ENCODE measurements at regions not wholly inside any gene's neighbourhood (a gene's known extent, or its start where the extent isn't known, plus 50 kb on each side); places are given as distances from the start of the nearest gene placed in this dataset.

DNA sequence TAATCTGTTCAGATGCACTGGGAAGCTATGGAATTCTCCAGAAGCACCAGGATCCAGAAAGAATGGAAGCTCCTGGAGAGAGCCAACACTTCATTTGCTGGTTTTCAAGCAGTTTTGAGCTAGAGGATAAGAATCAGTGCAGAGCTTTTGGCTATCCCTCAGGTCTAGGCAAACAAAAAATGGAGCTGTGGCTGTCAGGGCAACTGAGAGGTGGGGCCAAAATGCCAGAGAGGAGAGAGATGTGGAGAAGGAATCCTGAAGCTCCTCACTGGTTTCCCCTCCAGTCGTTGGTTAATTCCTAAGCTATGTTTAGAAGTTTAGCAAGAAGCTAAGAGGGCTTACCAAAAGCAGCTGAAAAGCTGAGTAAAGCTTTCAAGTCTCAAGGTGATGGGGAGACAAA is 294.2 kb upstream of the JARID2 start:
- H3K27ac Mint-ChIP-seq: no peak overlapping the region
- no peaks in the 10 kb centered on the region for H3K27me3 Mint-ChIP-seq
- CTCF ChIA-PET: no interaction called here
- H3K4me3 Mint-ChIP-seq: no peak overlapping the region
- no peaks in the 10 kb centered on the region for H3K4me1 Mint-ChIP-seq
- no peak for DNase-seq
- peaks cover 5% of the 10 kb centered on the region for H3K36me3 Mint-ChIP-seq
- H3K9me3 Mint-ChIP-seq (ENCODE audit: low read depth): peaks cover 3% of the 10 kb centered on the region
- no peak for ATAC-seq

DNA sequence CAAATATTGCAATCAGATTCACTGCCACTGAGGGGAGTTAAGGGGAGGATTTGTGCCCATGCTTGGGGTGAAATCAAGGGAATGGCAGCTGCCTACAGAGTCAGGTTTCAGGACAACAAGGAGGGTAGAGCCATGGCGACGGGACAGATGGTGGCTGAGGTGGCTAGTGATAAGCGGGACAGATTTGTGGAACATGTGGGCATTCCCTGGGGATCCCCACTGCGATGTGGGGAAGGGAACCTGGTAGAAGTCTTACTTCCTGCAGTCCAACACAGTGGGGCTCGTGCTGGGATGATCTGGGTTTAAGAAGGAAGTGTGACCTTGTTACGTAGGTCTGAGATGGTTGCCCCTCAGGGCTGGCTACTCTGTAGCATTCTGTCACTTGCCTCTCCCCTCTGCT is 292.0 kb upstream of the JARID2 start:
- CTCF ChIA-PET: interaction anchor here (1.0 kb wide), 1 partner anchor 14 kb away, joined by 3 read pairs; no protein-coding TSS in a partner anchor
- H3K36me3 Mint-ChIP-seq: peaks cover 5% of the 10 kb centered on the region
- no peak overlapping the region for H3K27ac Mint-ChIP-seq
- DNase-seq (no peak), ATAC-seq (no peak)
- H3K9me3 Mint-ChIP-seq (ENCODE audit: low read depth): peaks cover 3% of the 10 kb centered on the region
- no peak overlapping the region for H3K4me3 Mint-ChIP-seq
- no peaks in the 10 kb centered on the region for H3K27me3 Mint-ChIP-seq
- no peaks in the 10 kb centered on the region for H3K4me1 Mint-ChIP-seq

DNA sequence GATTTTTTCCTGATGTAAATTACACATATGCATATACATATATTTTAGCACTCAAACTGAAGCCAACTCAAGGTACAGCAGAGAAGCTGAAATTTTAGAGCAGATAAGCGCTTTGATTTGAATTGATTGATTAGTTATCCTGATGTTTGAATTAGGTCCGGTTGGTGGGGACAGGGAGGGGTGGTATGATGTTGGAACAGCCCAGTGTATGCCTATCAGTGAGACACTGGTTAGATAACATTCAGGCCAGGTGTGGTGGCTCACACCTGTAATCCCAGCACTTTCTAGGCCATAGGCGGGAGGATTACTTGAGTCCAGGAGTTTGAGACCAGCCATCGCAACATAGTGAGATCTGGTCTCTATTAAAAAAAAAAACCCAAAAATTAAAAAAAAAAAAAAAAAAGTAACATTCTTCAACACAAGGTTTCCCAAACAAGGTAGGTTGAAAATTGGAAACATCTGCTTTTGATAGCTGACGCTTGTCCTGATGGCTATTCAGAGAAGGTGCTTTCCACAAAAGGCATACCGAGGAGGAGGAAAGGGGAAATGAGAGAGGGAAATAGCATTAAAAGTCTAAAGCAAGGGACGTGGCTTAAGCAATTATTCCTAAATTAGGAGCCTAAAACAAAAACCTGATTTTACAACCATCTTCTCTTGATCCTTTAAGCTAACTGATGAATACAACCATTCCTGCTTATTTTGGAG is 288.4 kb upstream of the JARID2 start:
- H3K36me3 Mint-ChIP-seq: peaks cover 5% of the 10 kb centered on the region
- no peaks in the 10 kb centered on the region for H3K4me1 Mint-ChIP-seq

DNA sequence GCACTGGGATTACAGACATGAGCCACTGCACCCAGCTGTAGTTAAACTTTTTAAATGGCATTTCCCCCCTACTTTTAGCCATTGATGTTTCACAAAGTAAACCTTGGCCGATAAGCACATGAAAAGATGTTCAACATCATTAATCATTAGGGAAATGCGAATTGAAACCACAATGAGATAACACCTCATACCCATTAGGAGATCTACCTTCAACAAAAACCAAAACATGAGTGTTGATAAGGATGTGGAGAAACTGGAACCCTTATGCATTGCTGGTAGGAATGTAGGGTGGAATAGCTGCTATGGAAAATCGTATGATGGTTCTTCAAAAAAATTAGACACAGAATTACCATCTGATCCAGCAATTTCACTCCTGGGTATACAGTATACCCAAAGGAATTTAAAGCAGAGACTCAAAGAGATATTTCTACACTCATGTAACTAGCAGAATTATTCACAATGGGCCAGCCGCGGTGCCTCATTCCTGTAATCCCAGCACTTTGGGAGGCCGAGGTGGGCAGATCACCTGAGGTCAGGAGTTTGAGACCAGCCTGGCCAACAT is 286.5 kb upstream of the JARID2 start:
- Mint-ChIP-seq H3K27ac (no peak overlapping the region), H3K36me3 (peaks cover 5% of the 10 kb centered on the region), H3K9me3 (ENCODE audit: low read depth) (peaks cover 3% of the 10 kb centered on the region), H3K4me3 (no peak overlapping the region), H3K27me3 (no peaks in the 10 kb centered on the region), H3K4me1 (no peaks in the 10 kb centered on the region)
- CTCF ChIA-PET: no interaction called here
- no peak for DNase-seq
- ATAC-seq: no peak

More for the DNA sequence above, 288.4 kb upstream of the JARID2 start:
- H3K9me3 Mint-ChIP-seq (ENCODE audit: low read depth): peaks cover 3% of the 10 kb centered on the region
- H3K27me3 Mint-ChIP-seq: no peaks in the 10 kb centered on the region
- H3K27ac Mint-ChIP-seq: no peak overlapping the region
- DNase-seq: no peak
- CTCF ChIA-PET: no interaction called here
- H3K4me3 Mint-ChIP-seq: no peak overlapping the region
- no peak for ATAC-seq

DNA sequence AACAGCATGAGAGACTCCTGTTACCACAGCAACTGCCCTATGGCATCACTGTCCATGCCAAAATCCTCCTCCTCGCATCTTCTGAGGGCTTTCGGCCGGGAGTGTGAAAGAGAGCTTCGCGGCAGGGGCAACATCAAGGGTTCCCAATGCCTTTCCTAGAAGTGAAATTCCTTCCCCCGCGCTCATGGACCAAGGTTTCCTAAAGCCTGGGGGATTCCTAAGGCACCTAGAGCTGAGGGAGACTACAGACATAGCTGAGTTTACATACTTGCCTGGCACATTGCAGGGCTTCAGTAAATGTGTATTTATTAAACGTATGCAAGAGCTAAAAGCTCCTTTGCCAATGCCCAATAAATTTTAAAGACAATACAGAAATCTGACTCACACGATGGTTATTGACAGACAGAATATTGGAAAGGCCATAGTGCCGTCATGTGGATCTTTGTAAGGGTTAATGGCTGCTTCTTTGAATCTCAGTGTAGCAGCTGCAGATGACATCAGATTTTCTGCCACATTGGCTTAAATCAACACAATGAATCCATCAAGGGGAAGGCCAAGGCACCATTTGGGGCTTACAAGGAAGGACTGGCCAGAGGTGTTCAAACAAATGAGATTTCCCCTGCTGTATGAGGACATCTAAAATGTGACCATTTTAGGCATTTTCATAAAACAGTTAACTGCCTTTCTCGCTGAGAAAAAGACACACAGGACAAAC is 281.2 kb upstream of the JARID2 start:
- no peaks in the 10 kb centered on the region for H3K9me3 Mint-ChIP-seq (ENCODE audit: low read depth)
- H3K36me3 Mint-ChIP-seq: peaks cover 2% of the 10 kb centered on the region
- DNase-seq: no peak
- no peak overlapping the region for H3K27ac Mint-ChIP-seq
- ATAC-seq: no peak
- H3K27me3 Mint-ChIP-seq: no peaks in the 10 kb centered on the region
- CTCF ChIA-PET: no interaction called here
- no peak overlapping the region for H3K4me3 Mint-ChIP-seq
- no peaks in the 10 kb centered on the region for H3K4me1 Mint-ChIP-seq

DNA sequence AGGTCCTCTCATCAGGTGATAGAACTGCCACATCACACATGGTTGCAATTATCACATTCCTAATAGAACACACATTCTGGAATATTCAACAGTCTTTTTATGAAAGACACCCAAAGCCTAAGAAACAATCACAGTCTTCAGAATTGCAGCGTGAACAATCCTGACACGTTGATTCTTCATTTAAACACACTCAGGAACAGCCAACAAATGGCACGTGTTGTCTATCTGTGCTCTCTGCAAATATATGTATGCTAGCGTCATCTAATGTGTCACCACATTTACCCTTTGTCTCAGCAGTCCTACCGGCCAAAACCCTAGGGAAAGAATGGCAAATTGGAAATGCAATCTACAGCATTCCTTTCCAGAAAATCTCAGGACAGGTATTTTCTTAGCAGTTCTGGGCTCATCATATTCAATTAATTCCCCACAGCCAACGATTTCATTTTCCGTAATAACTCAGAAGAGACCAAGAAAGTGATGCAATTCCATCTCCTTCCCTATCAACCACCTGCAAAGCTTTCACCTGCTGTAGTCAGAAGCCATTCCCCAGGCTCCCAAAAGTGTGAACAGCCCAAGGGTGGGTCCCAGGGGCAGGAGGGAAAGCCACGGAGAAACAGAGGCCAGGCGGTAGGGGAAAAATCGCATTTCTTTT is 280.3 kb upstream of the JARID2 start:
- no peak for DNase-seq
- no peaks in the 10 kb centered on the region for H3K27me3 Mint-ChIP-seq
- H3K4me3 Mint-ChIP-seq: no peak overlapping the region
- H3K27ac Mint-ChIP-seq: no peak overlapping the region
- no peak for ATAC-seq
- H3K9me3 Mint-ChIP-seq (ENCODE audit: low read depth): no peaks in the 10 kb centered on the region
- no peaks in the 10 kb centered on the region for H3K4me1 Mint-ChIP-seq
- CTCF ChIA-PET: no interaction called here
- H3K36me3 Mint-ChIP-seq: peaks cover 2% of the 10 kb centered on the region

DNA sequence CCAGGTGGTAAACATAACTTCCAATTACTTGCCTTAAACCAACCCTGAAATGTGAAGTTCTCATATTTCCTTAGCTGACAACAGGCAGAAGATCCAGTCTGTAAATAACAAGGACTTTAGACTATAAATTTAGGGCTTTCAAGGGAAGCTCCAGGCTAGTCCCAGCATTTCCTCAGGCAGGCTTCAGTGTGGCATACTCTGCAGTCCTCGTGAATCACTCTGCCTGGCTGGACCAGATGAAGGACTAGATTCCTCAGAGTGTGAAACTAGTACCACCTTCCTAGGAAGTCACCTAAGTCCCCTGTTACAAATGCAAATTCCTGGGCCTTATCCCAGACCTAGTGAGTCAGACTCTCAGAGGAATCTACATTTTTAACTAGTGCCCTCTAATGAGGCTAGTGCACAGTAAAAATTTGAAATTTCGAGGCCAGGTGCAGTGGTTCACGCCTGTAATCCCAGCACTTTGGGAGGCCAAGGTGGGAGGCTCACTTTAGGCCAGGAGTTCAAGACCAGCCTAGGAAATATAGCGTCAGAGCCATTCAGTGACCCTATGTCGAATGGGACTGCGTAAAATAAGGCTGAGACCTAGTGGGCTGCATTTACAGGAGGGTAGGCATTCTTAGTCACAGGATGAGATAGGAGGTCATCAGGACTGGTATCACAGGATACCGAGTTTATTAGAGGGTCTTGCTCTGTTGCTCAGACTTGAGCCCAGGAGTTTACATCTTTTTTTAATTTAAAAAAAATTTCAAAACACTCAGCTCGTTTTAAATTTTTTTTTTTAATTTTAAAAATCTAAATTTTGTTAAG is 279.6 kb upstream of the JARID2 start:
- H3K27me3 Mint-ChIP-seq: no peaks in the 10 kb centered on the region
- H3K27ac Mint-ChIP-seq: no peak overlapping the region
- CTCF ChIA-PET: no interaction called here
- peaks cover 2% of the 10 kb centered on the region for H3K36me3 Mint-ChIP-seq
- ATAC-seq: no peak
- DNase-seq: no peak
- H3K4me1 Mint-ChIP-seq: no peaks in the 10 kb centered on the region
- no peak overlapping the region for H3K4me3 Mint-ChIP-seq
- no peaks in the 10 kb centered on the region for H3K9me3 Mint-ChIP-seq (ENCODE audit: low read depth)

DNA sequence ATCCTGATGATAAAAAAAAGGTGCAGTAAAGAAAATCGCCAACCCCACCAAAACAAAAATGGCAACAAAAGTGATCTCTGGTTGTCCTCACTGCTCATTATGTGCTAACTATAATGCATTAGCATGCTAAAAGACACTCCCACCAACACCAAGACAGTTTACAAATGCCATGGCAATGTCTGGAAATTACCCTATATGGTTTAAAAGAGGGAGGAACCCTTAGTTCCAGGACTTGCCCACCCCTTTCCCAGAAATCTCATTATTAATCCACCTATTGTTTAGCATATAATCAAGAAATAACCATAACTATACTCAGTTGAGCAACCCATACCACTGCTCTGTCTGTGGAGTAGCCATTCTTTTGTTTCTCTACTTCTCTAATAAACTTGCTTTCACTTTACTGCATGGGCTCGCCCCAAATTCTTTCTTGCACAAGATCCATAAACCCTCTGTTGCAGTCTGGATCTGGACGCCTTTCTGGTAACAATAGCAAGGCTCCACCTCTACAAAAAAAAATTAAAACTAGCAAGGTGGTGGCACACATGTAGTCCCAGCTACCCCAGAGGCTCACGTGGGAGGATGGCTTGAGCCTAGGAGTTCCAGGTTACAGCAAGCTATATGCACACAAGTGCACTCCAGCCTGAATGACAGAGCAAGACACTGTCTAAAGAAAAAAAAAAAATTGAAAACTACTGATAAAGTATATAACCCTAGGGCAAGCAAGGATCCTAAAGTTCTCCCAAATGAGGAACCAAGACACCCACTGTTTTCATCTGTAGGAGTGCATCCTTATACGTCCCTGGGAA is 278.8 kb upstream of the JARID2 start:
- no peak for DNase-seq
- H3K9me3 Mint-ChIP-seq (ENCODE audit: low read depth): no peaks in the 10 kb centered on the region
- H3K36me3 Mint-ChIP-seq: peaks cover 2% of the 10 kb centered on the region
- CTCF ChIA-PET: no interaction called here
- H3K4me1 Mint-ChIP-seq: no peaks in the 10 kb centered on the region
- no peaks in the 10 kb centered on the region for H3K27me3 Mint-ChIP-seq
- H3K27ac Mint-ChIP-seq: no peak overlapping the region
- ATAC-seq: no peak
- no peak overlapping the region for H3K4me3 Mint-ChIP-seq

DNA sequence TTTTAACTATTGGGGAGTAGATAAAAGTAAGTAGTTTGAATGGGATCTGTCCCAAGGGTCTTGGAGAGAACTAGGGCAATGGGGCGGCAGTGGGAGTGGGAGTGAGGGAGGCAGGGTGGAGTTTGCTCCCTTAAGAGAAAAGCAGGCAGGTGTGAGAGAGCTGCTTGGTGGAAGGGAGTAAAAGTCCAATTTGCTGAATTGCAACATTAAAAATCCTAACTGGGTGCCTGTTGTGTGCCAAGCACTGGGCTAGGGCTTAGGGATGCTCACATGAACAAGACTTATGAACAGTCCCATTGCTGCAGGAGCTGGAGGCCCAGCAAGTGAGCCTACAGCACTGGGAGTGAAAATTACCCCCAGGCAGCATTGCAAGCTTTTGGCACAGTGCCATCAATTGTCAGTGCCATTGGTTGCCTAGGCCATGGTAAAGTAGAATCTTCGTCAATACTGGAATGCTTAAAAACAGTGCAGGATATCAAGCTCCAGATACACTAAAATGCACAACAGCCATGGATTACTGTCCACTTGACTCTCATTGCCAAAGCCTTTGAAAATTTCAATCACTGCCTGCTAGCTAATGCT is 277.7 kb upstream of the JARID2 start:
- CTCF ChIA-PET: interaction anchor here (1.0 kb wide), 1 partner anchor 922 kb away, joined by 3 read pairs; no protein-coding TSS in a partner anchor
- H3K4me3 Mint-ChIP-seq: no peak overlapping the region
- DNase-seq: no peak
- H3K9me3 Mint-ChIP-seq (ENCODE audit: low read depth): peaks cover 3% of the 10 kb centered on the region
- no peak for ATAC-seq
- H3K27me3 Mint-ChIP-seq: no peaks in the 10 kb centered on the region
- H3K27ac Mint-ChIP-seq: no peak overlapping the region
- H3K4me1 Mint-ChIP-seq: no peaks in the 10 kb centered on the region
- peaks cover 2% of the 10 kb centered on the region for H3K36me3 Mint-ChIP-seq

DNA sequence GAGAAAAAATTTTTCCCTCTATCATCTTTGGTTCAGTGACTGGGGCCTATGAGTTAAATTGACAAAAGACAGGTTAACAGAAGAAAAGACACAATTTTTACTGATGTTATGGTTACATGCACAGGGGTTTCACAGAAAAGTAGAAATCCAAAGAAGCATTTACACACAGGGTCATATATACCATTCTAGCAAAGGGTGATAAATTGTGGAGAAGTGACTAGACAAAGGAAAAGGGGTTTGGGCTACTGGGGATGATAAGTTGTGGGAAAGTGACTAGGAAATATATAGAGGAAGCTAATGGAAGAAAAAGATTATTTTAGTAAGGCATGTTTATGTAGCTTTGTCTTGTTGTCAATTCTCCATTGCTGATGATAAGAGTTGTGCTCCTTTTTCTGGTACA is 276.7 kb upstream of the JARID2 start:
- H3K4me1 Mint-ChIP-seq: no peaks in the 10 kb centered on the region
- CTCF ChIA-PET: interaction anchor here (1.0 kb wide), 1 partner anchor 923 kb away, joined by 3 read pairs; no protein-coding TSS in a partner anchor
- H3K9me3 Mint-ChIP-seq (ENCODE audit: low read depth): peaks cover 3% of the 10 kb centered on the region
- no peak for DNase-seq
- no peaks in the 10 kb centered on the region for H3K27me3 Mint-ChIP-seq
- peaks cover 2% of the 10 kb centered on the region for H3K36me3 Mint-ChIP-seq
- no peak overlapping the region for H3K4me3 Mint-ChIP-seq
- H3K27ac Mint-ChIP-seq: no peak overlapping the region
- no peak for ATAC-seq

DNA sequence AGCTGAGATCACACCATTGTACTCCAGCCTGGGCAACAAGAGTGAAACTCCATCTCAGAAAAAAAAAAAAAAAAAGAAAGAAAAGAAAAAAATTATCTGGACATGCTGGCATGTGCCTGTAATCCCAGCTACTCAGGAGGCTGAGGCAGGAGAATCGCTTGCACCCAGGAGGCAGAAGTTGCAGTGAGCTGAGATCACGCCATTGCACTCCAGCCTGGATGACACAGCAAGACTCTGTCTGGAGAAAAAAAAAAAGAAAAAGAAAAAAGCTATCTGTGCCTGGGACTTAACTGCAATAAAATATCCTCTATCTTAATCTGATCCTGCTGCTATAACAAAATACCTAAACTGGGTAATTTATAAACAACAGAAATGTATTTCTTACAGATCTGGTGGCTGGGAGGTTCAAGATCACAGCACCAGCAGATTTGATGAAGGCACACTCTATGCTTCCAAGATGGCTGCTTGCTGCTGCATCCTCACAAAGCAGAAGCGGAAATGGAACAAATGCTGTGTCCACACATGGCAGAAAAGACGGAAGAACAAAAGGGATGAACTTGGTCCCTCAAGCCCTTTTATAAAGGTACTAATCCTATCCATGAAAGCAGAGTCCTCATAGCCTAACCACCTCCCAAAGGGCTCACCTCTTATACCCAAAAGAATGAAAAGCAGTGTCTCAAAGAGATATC is 273.3 kb upstream of the JARID2 start:
- H3K27ac Mint-ChIP-seq: no peak overlapping the region
- H3K9me3 Mint-ChIP-seq (ENCODE audit: low read depth): peaks cover 3% of the 10 kb centered on the region
- H3K27me3 Mint-ChIP-seq: no peaks in the 10 kb centered on the region
- H3K4me3 Mint-ChIP-seq: no peak overlapping the region
- CTCF ChIA-PET: no interaction called here
- ATAC-seq: no peak
- no peak for DNase-seq
- H3K36me3 Mint-ChIP-seq: peaks cover 2% of the 10 kb centered on the region
- no peaks in the 10 kb centered on the region for H3K4me1 Mint-ChIP-seq

DNA sequence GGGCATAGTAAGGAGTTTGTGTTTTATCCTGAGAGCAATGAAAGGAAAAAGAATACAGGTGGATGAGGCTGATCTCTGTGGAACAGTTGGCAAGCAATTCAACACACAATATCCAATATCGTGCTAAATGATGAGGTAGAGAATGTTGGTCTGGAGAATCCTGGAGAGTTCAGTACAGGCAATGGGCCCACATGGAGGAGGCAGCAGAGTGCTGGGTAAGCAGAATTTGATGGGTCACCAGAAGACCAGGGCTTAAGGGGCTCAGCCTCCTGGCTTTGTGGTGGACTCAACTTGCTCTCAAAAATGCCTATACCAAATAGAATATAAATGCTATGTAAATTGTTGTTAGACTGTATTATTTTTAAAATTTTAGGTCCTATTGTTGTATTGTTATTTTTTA is 271.5 kb upstream of the JARID2 start:
- H3K9me3 Mint-ChIP-seq (ENCODE audit: low read depth): peaks cover 3% of the 10 kb centered on the region
- H3K36me3 Mint-ChIP-seq: no peaks in the 10 kb centered on the region
- CTCF ChIA-PET: no interaction called here

More for the DNA sequence above, 271.5 kb upstream of the JARID2 start:
- no peaks in the 10 kb centered on the region for H3K27me3 Mint-ChIP-seq
- H3K4me1 Mint-ChIP-seq: no peaks in the 10 kb centered on the region
- ATAC-seq (no peak), DNase-seq (no peak)
- H3K4me3 Mint-ChIP-seq: no peak overlapping the region
- H3K27ac Mint-ChIP-seq: no peak overlapping the region
